ENCODE measurements at regions not wholly inside any gene's neighbourhood (a gene's known extent, or its start where the extent isn't known, plus 50 kb on each side); places are given as distances from the start of the nearest gene placed in this dataset.

- TF ChIP-seq CTCF (IDR thresholded peaks at IDR 0.05; ENCODE audit: extremely low read depth in 1 of 2, insufficient read depth in 1 of 2, low read depth in 1 of 2, low read length in 2 of 2), result no peak
- TF ChIP-seq EZH2 (IDR thresholded peaks at IDR 0.05; ENCODE audit: borderline replicate concordance, low read depth, low read length, severe bottlenecking), result no peak
- no peak for TF ChIP-seq POLR2A (IDR thresholded peaks at IDR 0.05; ENCODE audit: low read depth, low read length)
- TF ChIP-seq POLR2AphosphoS5 (IDR thresholded peaks at IDR 0.05; ENCODE audit: insufficient read depth, low read depth, low read length), result no peak
- no peak for TF ChIP-seq MAX (IDR thresholded peaks at IDR 0.05; ENCODE audit: insufficient read depth, insufficient read length)
- no peak for TF ChIP-seq JUN (IDR thresholded peaks at IDR 0.05; ENCODE audit: borderline replicate concordance, insufficient read depth, insufficient read length, low read depth)
- TF ChIP-seq FOS (IDR thresholded peaks at IDR 0.05; ENCODE audit: borderline replicate concordance, insufficient read depth, low read length), result no peak
- no peak for TF ChIP-seq MYC (IDR thresholded peaks at IDR 0.05; ENCODE audit: low read depth, low read length)
- TF ChIP-seq GATA2 (IDR thresholded peaks at IDR 0.05; ENCODE audit: insufficient read depth, insufficient read length, low read depth, low read length), result no peak
These were observed 532.4 kb upstream of the NBEA start for GRCh38 chr13:34409496-34410182.
